Trophoblast cell (in vitro differentiated cells and primary cell): ENCODE measurements at regions not wholly inside any gene's neighbourhood (a gene's known extent, or its start where the extent isn't known, plus 50 kb on each side); places are given as distances from the start of the nearest gene placed in this dataset.

ENCODE experiments used
- DNase-seq, 2 donors: peaks; one replicate each; pipeline ENCODE4 v3.0.0-alpha.2; 2016
- H2AFZ ChIP-seq: 2 replicates; pipeline ENCODE4 v1.6.1; 2013; ENCODE audit warnings: low read length, moderate library complexity, mild to moderate bottlenecking; ENCODE audit not compliant: insufficient read depth, poor library complexity
- H2AK5ac ChIP-seq: 2 replicates; pipeline ENCODE4 v1.6.1; 2013; ENCODE audit warnings: mild to moderate bottlenecking, low read length
- H2BK120ac ChIP-seq: 2 replicates; pipeline ENCODE4 v1.6.1; 2013; ENCODE audit warnings: low read length, mild to moderate bottlenecking, moderate library complexity; ENCODE audit not compliant: insufficient read depth, poor library complexity
- H2BK12ac ChIP-seq: 2 replicates; pipeline ENCODE4 v1.6.1; 2013; ENCODE audit warnings: mild to moderate bottlenecking, low read length, moderate library complexity
- H2BK5ac ChIP-seq: 2 replicates; pipeline ENCODE4 v1.6.1; 2013; ENCODE audit warnings: low read length, low read depth, moderate library complexity, mild to moderate bottlenecking; ENCODE audit not compliant: poor library complexity
- H3K14ac ChIP-seq: 2 replicates; pipeline ENCODE4 v1.6.1; 2013; ENCODE audit warnings: mild to moderate bottlenecking, low read length
- H3K18ac ChIP-seq: 2 replicates; pipeline ENCODE4 v1.6.1; 2013; ENCODE audit warnings: mild to moderate bottlenecking, low read length
- H3K23ac ChIP-seq: 2 replicates; pipeline ENCODE4 v1.6.1; 2013; ENCODE audit warnings: low read length
- H3K27ac ChIP-seq: 2 replicates; pipeline ENCODE4 v1.5.1; 2013; ENCODE audit warnings: low read depth, mild to moderate bottlenecking, inconsistent platforms, low read length, moderate library complexity
- H3K27me3 ChIP-seq: 2 replicates; pipeline ENCODE4 v1.6.1; 2013; ENCODE audit warnings: inconsistent platforms, mild to moderate bottlenecking, low read length, moderate library complexity; ENCODE audit not compliant: insufficient read depth
- H3K36me3 ChIP-seq, 2 experiments: 1 replicate in 1 of 2; 2 replicates in 1 of 2; pipeline ENCODE4 v1.6.1; 2013; ENCODE audit warnings: low read length in 2 of 2, mild to moderate bottlenecking in 2 of 2, moderate library complexity in 1 of 2; ENCODE audit not compliant: insufficient read depth in 2 of 2, control insufficient read depth in 1 of 2
- H3K4ac ChIP-seq: 2 replicates; pipeline ENCODE4 v1.6.1; 2013; ENCODE audit warnings: low read depth, mild to moderate bottlenecking, low read length, moderate library complexity
- H3K4me1 ChIP-seq, 2 experiments: 1 replicate in 1 of 2; 2 replicates in 1 of 2; pipeline ENCODE4 v1.6.1; 2013; ENCODE audit warnings: low read length in 2 of 2, mild to moderate bottlenecking in 2 of 2, moderate library complexity in 1 of 2; ENCODE audit not compliant: insufficient read depth in 2 of 2, control insufficient read depth in 1 of 2
- H3K4me2 ChIP-seq: 2 replicates; pipeline ENCODE4 v1.6.1; 2013; ENCODE audit warnings: inconsistent platforms, mild to moderate bottlenecking, low read length, moderate library complexity
- H3K4me3 ChIP-seq: 2 replicates; pipeline ENCODE4 v1.5.1; 2013; ENCODE audit warnings: mild to moderate bottlenecking, low read depth, low read length, inconsistent platforms
- H3K79me1 ChIP-seq: one replicate; pipeline ENCODE4 v1.6.1; 2013; ENCODE audit warnings: low read length
- H3K79me2 ChIP-seq: 2 replicates; pipeline ENCODE4 v1.6.1; 2013; ENCODE audit warnings: low read length, mild to moderate bottlenecking; ENCODE audit not compliant: control insufficient read depth, insufficient read depth, poor library complexity
- H3K9ac ChIP-seq: 2 replicates; pipeline ENCODE4 v1.6.1; 2013; ENCODE audit warnings: mild to moderate bottlenecking, low read length
- H3K9me3 ChIP-seq: 2 replicates; pipeline ENCODE4 v1.6.1; 2013; ENCODE audit warnings: low read depth, mild to moderate bottlenecking, control low read depth, inconsistent platforms, low read length; ENCODE audit not compliant: insufficient read depth
- H4K12ac ChIP-seq: 2 replicates; pipeline ENCODE4 v1.6.1; 2013; ENCODE audit warnings: low read depth, mild to moderate bottlenecking, low read length, moderate library complexity
- H4K8ac ChIP-seq: 2 replicates; pipeline ENCODE4 v1.6.1; 2013; ENCODE audit warnings: low read depth, mild to moderate bottlenecking, low read length, moderate library complexity
- H4K91ac ChIP-seq: one replicate; pipeline ENCODE4 v1.6.1; 2013; ENCODE audit warnings: low read depth, mild to moderate bottlenecking, low read length, moderate library complexity
- WGBS: extraction: QIAGEN DNeasy Blood & Tissue Kit; methylation state at CpG from one replicate; pipeline ENCODE4 v1.1.7; 2013; ENCODE audit warnings: missing lambda C conversion rate; ENCODE audit not compliant: insufficient read length, insufficient coverage; ENCODE audit errors: extremely low coverage; 5-methylcytosine and 5-hydroxymethylcytosine counted together

- no peak overlapping the region for H2AFZ ChIP-seq
- no peak overlapping the region for H3K27ac ChIP-seq
- H2BK12ac ChIP-seq: no peak overlapping the region
- H3K14ac ChIP-seq: no peak overlapping the region
- H3K36me3 ChIP-seq: no peaks in the 10 kb centered on the region
- H3K9me3 ChIP-seq: no peaks in the 10 kb centered on the region
- no peak overlapping the region for H3K4ac ChIP-seq
- no peak overlapping the region for H4K12ac ChIP-seq
- H3K4me2 ChIP-seq: no peak overlapping the region
- no peak overlapping the region for H2AK5ac ChIP-seq
- no peak overlapping the region for H3K4me3 ChIP-seq
- H3K9ac ChIP-seq: no peak overlapping the region
- H3K79me1 ChIP-seq: no peaks in the 10 kb centered on the region
- no peak overlapping the region for H2BK5ac ChIP-seq
- H4K91ac ChIP-seq: no peak overlapping the region
- no CpG with 5 or more reads among the region's 4 CpGs for WGBS
- H2BK120ac ChIP-seq: no peak overlapping the region
- H3K79me2 ChIP-seq: no peaks in the 10 kb centered on the region
- H3K27me3 ChIP-seq: no peaks in the 10 kb centered on the region
- DNase-seq: no peak
- no peak overlapping the region for H4K8ac ChIP-seq
- peak overlapping the region; percentile 44 for H3K23ac ChIP-seq
- H3K18ac ChIP-seq: no peak overlapping the region
- H3K4me1 ChIP-seq: no peaks in the 10 kb centered on the region
Observed at GRCh38 chr5:89343666-89344065, 460.7 kb upstream of the MEF2C start.

DNA sequence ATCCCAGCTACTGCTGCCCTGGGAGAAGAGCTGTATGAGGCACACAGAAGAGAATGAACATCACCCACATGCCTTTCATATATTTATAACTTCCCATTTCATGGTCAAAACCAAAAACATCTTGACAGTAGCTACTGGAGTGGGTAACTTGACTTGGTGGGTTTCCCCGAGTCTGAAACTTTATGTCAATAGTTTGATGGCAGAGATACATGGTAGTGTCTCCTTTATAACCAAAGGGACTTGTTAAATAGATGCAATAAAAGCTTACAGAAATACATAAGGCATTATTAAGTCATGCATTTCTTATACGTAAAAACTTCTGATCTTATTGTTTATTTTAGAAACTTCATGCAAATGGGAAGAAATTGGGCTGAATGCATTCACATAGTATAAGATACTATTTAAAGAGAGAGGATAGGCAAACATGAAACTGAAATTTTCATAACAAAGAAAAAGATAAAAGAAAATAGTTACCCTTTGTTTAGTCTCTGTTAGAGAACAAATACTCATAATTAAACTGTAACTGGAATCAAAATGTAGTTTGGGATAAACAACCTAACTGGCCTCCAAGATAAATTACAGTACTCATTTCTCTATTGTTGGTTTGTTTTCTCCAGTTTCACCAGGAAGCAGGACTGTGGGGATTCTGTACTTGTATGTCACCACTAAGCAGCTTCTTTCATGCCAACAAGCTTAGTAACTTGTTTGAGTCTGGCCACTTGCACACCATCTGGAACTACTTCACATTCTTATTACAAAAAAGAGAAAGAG, 459.3 kb upstream of the MEF2C start:
- Histone ChIP-seq H2BK120ac (no peak overlapping the region), H4K8ac (no peak overlapping the region), H3K4me1 (no peaks in the 10 kb centered on the region), H2BK12ac (no peak overlapping the region), H3K79me2 (no peaks in the 10 kb centered on the region), H4K12ac (no peak overlapping the region), H3K9ac (no peak overlapping the region), H3K4me2 (no peak overlapping the region), H3K27ac (no peak overlapping the region), H2AK5ac (no peak overlapping the region), H3K4me3 (no peak overlapping the region), H3K23ac (no peak overlapping the region), H3K14ac (no peak overlapping the region), H4K91ac (no peak overlapping the region), H3K18ac (no peak overlapping the region), H3K27me3 (no peaks in the 10 kb centered on the region), H2BK5ac (no peak overlapping the region), H3K9me3 (no peaks in the 10 kb centered on the region), H3K79me1 (no peaks in the 10 kb centered on the region), H3K4ac (no peak overlapping the region), H3K36me3 (no peaks in the 10 kb centered on the region), H2AFZ (no peak overlapping the region)
- no CpG with 5 or more reads among the region's 2 CpGs for WGBS
- DNase-seq: peak in 1 of 2 donors; percentile 26

- H3K23ac ChIP-seq: no peak overlapping the region
- no peak overlapping the region for H3K9ac ChIP-seq
- no peaks in the 10 kb centered on the region for H3K79me1 ChIP-seq
- no peak overlapping the region for H3K4me2 ChIP-seq
- no peaks in the 10 kb centered on the region for H3K27me3 ChIP-seq
- no peak overlapping the region for H4K8ac ChIP-seq
- no peak overlapping the region for H3K18ac ChIP-seq
- no peak overlapping the region for H2BK120ac ChIP-seq
- no peak overlapping the region for H2BK5ac ChIP-seq
- no peak overlapping the region for H3K4ac ChIP-seq
- peak; percentile 42 to 66 for DNase-seq
- H3K14ac ChIP-seq: no peak overlapping the region
- no peaks in the 10 kb centered on the region for H3K36me3 ChIP-seq
- WGBS: no CpG with 5 or more reads among the region's 2 CpGs
- no peak overlapping the region for H4K12ac ChIP-seq
- H3K4me3 ChIP-seq: no peak overlapping the region
- no peak overlapping the region for H2BK12ac ChIP-seq
- H4K91ac ChIP-seq: no peak overlapping the region
- no peaks in the 10 kb centered on the region for H3K9me3 ChIP-seq
- H3K79me2 ChIP-seq: no peaks in the 10 kb centered on the region
- H2AFZ ChIP-seq: no peak overlapping the region
- H3K27ac ChIP-seq: no peak overlapping the region
- H2AK5ac ChIP-seq: no peak overlapping the region
- no peaks in the 10 kb centered on the region for H3K4me1 ChIP-seq
Observed at GRCh38 chr5:89338935-89339334, 456.0 kb upstream of the MEF2C start.

GRCh38 chr5:89336111-89336510, 453.1 kb upstream of the MEF2C start:
- Histone ChIP-seq H3K4me1 (no peaks in the 10 kb centered on the region), H3K27me3 (no peaks in the 10 kb centered on the region), H3K36me3 (no peaks in the 10 kb centered on the region), H2AK5ac (no peak overlapping the region), H3K79me2 (no peaks in the 10 kb centered on the region), H4K8ac (no peak overlapping the region), H2AFZ (no peak overlapping the region), H3K9me3 (no peaks in the 10 kb centered on the region), H3K79me1 (no peaks in the 10 kb centered on the region), H4K12ac (no peak overlapping the region), H2BK120ac (no peak overlapping the region), H3K14ac (no peak overlapping the region), H3K4me2 (no peak overlapping the region), H3K4ac (no peak overlapping the region), H3K23ac (no peak overlapping the region), H3K9ac (no peak overlapping the region), H3K27ac (no peak overlapping the region), H3K4me3 (no peak overlapping the region), H3K18ac (no peak overlapping the region), H4K91ac (no peak overlapping the region), H2BK5ac (no peak overlapping the region), H2BK12ac (no peak overlapping the region)
- WGBS: no CpG with 5 or more reads among the region's 2 CpGs
- DNase-seq: no peak
